Adrenal gland (tissue), 5 donors: ENCODE measurements at regions not wholly inside any gene's neighbourhood (a gene's known extent, or its start where the extent isn't known, plus 50 kb on each side); places are given as distances from the start of the nearest gene placed in this dataset.

Experiments
- POLR2A ChIP-seq, 2 donors: fragments of 450-650 bp; IDR thresholded peaks; one replicate each; pipeline ENCODE4 v1.6.1; 2017; ENCODE audit warnings: antibody characterized with exemption in 2 of 2, mild to moderate bottlenecking in 2 of 2, moderate library complexity in 1 of 2
- TF ChIP-seq, protein P1 (sequence below), 6 experiments: fragments of 450-650 bp in 4 of 6; fragments of 200-600 bp in 2 of 6; sonication (generic) in 1 of 6; IDR thresholded peaks; 1 replicate in 5 of 6; 2 replicates in 1 of 6; pipeline versions ENCODE4 v1.5.1 to v1.8.0; 2016 to 2021; ENCODE audit warnings: antibody characterized with exemption in 6 of 6, mild to moderate bottlenecking in 2 of 6, moderate library complexity in 1 of 6
- donor health status: DM: no; HTN: no; CAD: no.

DNA sequence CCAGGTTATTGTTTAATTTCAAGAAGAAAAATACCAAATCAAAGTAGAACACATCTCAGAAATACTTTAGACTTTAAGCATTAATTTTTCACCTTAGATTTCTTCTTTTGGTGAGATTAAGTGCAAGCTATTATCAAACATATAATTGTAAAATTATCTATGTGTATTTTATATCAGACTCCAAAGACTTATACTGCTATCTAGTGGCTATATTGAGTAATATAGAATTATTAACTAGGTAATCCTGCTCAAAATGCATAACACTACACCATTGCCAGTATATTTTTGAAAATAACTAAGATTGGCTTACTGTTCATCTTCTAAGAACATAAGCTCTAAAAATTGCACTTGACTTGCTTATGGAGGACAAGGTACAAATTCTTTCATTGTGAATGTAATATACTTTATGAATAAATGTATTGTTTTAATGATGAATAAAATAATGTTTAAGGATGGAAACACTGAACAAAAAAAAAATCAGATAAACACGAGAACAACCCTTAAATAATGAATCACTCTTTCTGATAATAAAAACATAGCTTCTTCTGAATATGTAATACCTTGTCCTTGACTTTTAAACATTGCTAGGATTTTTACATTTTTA lies 86.7 kb upstream of the GNAI1 start:
- TF ChIP-seq, protein P1, sequence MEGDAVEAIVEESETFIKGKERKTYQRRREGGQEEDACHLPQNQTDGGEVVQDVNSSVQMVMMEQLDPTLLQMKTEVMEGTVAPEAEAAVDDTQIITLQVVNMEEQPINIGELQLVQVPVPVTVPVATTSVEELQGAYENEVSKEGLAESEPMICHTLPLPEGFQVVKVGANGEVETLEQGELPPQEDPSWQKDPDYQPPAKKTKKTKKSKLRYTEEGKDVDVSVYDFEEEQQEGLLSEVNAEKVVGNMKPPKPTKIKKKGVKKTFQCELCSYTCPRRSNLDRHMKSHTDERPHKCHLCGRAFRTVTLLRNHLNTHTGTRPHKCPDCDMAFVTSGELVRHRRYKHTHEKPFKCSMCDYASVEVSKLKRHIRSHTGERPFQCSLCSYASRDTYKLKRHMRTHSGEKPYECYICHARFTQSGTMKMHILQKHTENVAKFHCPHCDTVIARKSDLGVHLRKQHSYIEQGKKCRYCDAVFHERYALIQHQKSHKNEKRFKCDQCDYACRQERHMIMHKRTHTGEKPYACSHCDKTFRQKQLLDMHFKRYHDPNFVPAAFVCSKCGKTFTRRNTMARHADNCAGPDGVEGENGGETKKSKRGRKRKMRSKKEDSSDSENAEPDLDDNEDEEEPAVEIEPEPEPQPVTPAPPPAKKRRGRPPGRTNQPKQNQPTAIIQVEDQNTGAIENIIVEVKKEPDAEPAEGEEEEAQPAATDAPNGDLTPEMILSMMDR (IDR thresholded peaks at IDR 0.05): peak in 2 of 6 experiments; percentile 39
- TF ChIP-seq POLR2A (IDR thresholded peaks at IDR 0.05): no peak
